ENCODE measurements at regions not wholly inside any gene's neighbourhood (a gene's known extent, or its start where the extent isn't known, plus 50 kb on each side); places are given as distances from the start of the nearest gene placed in this dataset.

GRCh38 chr9:82091610-82092009 is 103.0 kb downstream of the SPATA31D1 start:
- Histone ChIP-seq H2AK5ac (ENCODE audit: insufficient read length, low read length) (no peak overlapping the region), H4K91ac (ENCODE audit: insufficient read length, low read depth, low read length) (no peak overlapping the region), H3K23ac (ENCODE audit: insufficient read length, low read depth, low read length) (no peak overlapping the region), H2BK5ac (ENCODE audit: insufficient read length, low read length) (no peak overlapping the region), H3K27ac (ENCODE audit: insufficient read length, low read depth, low read length) (no peak overlapping the region), H3K4me2 (ENCODE audit: insufficient read depth, insufficient read length, low read length) (no peak overlapping the region), H3T11ph (ENCODE audit: low read length) (no peak overlapping the region), H3K27me3 (ENCODE audit: insufficient read depth, low read length) (no peaks in the 10 kb centered on the region), H3K23me2 (ENCODE audit: insufficient read length, low read depth, low read length, poor library complexity, severe bottlenecking) (no peaks in the 10 kb centered on the region), H2BK15ac (ENCODE audit: low read depth, low read length) (no peak overlapping the region), H4K8ac (replicated peaks; ENCODE audit: insufficient read length, low read depth, low read length) (no peak overlapping the region), H3K79me2 (ENCODE audit: insufficient read depth, low read length) (no peaks in the 10 kb centered on the region), H2BK12ac (ENCODE audit: insufficient read length, low read depth, low read length) (no peak overlapping the region), H2BK20ac (ENCODE audit: low read depth, low read length, poor library complexity, severe bottlenecking) (no peak overlapping the region), H2AFZ (ENCODE audit: low read length) (no peak overlapping the region), H2BK120ac (ENCODE audit: low read depth, low read length, poor library complexity, severe bottlenecking) (no peak overlapping the region), H3K9me3 (ENCODE audit: control insufficient read depth, low read depth, low read length) (no peaks in the 10 kb centered on the region), H3K4ac (ENCODE audit: low read depth, low read length) (no peak overlapping the region), H4K20me1 (ENCODE audit: control insufficient read depth, insufficient read depth, insufficient read length) (no peaks in the 10 kb centered on the region), H3K79me1 (ENCODE audit: insufficient read depth, low read depth, low read length, poor library complexity, severe bottlenecking) (no peaks in the 10 kb centered on the region), H3K18ac (ENCODE audit: insufficient read length, low read depth, low read length) (no peak overlapping the region), H3K4me1 (ENCODE audit: insufficient read depth, low read length) (no peaks in the 10 kb centered on the region), H3K56ac (ENCODE audit: insufficient read length, low read depth, low read length) (no peak overlapping the region), H4K5ac (ENCODE audit: insufficient read length, low read depth, low read length) (no peak overlapping the region), H3K14ac (ENCODE audit: insufficient read depth, low read length) (no peak overlapping the region), H3K9ac (ENCODE audit: extremely low read depth, insufficient read length, low read length) (no peak overlapping the region)
- no peak for DNase-seq
- H3K27ac Mint-ChIP-seq = no peak overlapping the region
- no CpG with 5 or more reads among the region's 2 CpGs for WGBS (ENCODE audit: extremely low coverage, insufficient read length, low lambda C conversion rate)
- H3K36me3 Mint-ChIP-seq (ENCODE audit: insufficient read depth in 1 of 3, low read depth in 3 of 3) = no peaks in the 10 kb centered on the region
- H3K4me3 Mint-ChIP-seq = no peak overlapping the region
- H3K9me3 Mint-ChIP-seq = no peaks in the 10 kb centered on the region; a peak in 1 of 5 replicates
- no peaks in the 10 kb centered on the region for H3K27me3 Mint-ChIP-seq (ENCODE audit: low read depth)
- no peak for TF ChIP-seq CTCF (conservative IDR thresholded peaks at IDR 0.05)
- no peaks in the 10 kb centered on the region for H3K4me1 Mint-ChIP-seq
